ENCODE measurements at regions not wholly inside any gene's neighbourhood (a gene's known extent, or its start where the extent isn't known, plus 50 kb on each side); places are given as distances from the start of the nearest gene placed in this dataset.

GRCh38 chrX:34270434-34270833, 138.3 kb upstream of the FAM47A start:
- CTCF ChIA-PET: no interaction called here
- intact Hi-C loops (cut with micrococcal nuclease): no loop called here
- no TSS peak for BruUV-seq (replicated peaks)

GRCh38 chrX:34238896-34239295, 106.8 kb upstream of the FAM47A start:
- no peak overlapping the region for H3K4me3 ChIP-seq (replicated peaks in 1 of 2; ENCODE audit: low read depth in 1 of 2, low read length in 2 of 2)
- H3K4me1 ChIP-seq (ENCODE audit: control insufficient read depth in 1 of 2, insufficient read depth in 2 of 2, low read length in 2 of 2): no peaks in the 10 kb centered on the region
- no peak overlapping the region for H2AFZ ChIP-seq (ENCODE audit: low read depth, low read length, poor library complexity, severe bottlenecking)
- ChIA-PET RAD21 (ENCODE audit: low non-redundant PET in 1 of 2, low total read pairs in 2 of 2, uncharacterized antibody in 2 of 2, unreplicated experiment in 2 of 2) (no interaction called here), CTCF (no interaction called here), POLR2A (no interaction called here)
- H3K27ac ChIP-seq (ENCODE audit: low read depth, low read length): no peak overlapping the region
- H4K20me1 ChIP-seq (ENCODE audit: insufficient read depth): no peaks in the 10 kb centered on the region
- H3K9me3 ChIP-seq (ENCODE audit: control insufficient read depth in 1 of 2, insufficient read depth in 1 of 2, low read depth in 1 of 2, low read length in 2 of 2): no peaks in the 10 kb centered on the region
- no peaks in the 10 kb centered on the region for H3K9me2 ChIP-seq (ENCODE audit: insufficient read depth)
- H3K36me3 ChIP-seq (ENCODE audit: control insufficient read depth in 1 of 2, insufficient read depth in 2 of 2, low read length in 2 of 2): no peaks in the 10 kb centered on the region
- intact Hi-C loops (cut with micrococcal nuclease): no loop called here
- no peaks in the 10 kb centered on the region for H3K27me3 ChIP-seq (ENCODE audit: insufficient read depth, low read length)
- H3K9ac ChIP-seq (ENCODE audit: low read length): no peak overlapping the region
- H3K4me2 ChIP-seq (ENCODE audit: low read length): no peak overlapping the region
- ATAC-seq (no peak), DNase-seq (ENCODE audit: low read depth, low spot score) (no peak)
- no TSS peak for BruUV-seq (replicated peaks)
- no peaks in the 10 kb centered on the region for H3K79me2 ChIP-seq (ENCODE audit: insufficient read depth, low read length)
- TF ChIP-seq ATF3 (IDR thresholded peaks at IDR 0.05) (no peak), POLR2A (IDR thresholded peaks at IDR 0.05; ENCODE audit: borderline replicate concordance, extremely low read depth, insufficient read depth, insufficient read length) (no peak), RAD21 (IDR thresholded peaks at IDR 0.05; ENCODE audit: low read depth) (no peak), TCF7L2 (IDR thresholded peaks at IDR 0.05; ENCODE audit: borderline replicate concordance, extremely low read depth, insufficient read depth, insufficient read length) (no peak), REST (IDR thresholded peaks at IDR 0.05; ENCODE audit: low read depth) (no peak), EZH2 (IDR thresholded peaks at IDR 0.05) (no peak), SIN3A (IDR thresholded peaks at IDR 0.05; ENCODE audit: low read depth) (no peak)

More at GRCh38 chrX:34270434-34270833, 138.3 kb upstream of the FAM47A start:
- no peak overlapping the region for H3K27ac ChIP-seq (ENCODE audit: low read depth, low read length)
- no peaks in the 10 kb centered on the region for H3K4me1 ChIP-seq (ENCODE audit: control insufficient read depth in 1 of 2, insufficient read depth in 2 of 2, low read length in 2 of 2)
- ATAC-seq (no peak), DNase-seq (ENCODE audit: low read depth, low spot score) (no peak)
- RAD21 ChIA-PET (ENCODE audit: low non-redundant PET in 1 of 2, low total read pairs in 2 of 2, uncharacterized antibody in 2 of 2, unreplicated experiment in 2 of 2): no interaction called here
- no peak overlapping the region for H2AFZ ChIP-seq (ENCODE audit: low read depth, low read length, poor library complexity, severe bottlenecking)
- H3K9ac ChIP-seq (ENCODE audit: low read length): no peak overlapping the region
- H3K9me2 ChIP-seq (ENCODE audit: insufficient read depth): no peaks in the 10 kb centered on the region
- POLR2A ChIA-PET: no interaction called here
- H3K4me3 ChIP-seq (replicated peaks in 1 of 2; ENCODE audit: low read depth in 1 of 2, low read length in 2 of 2): no peak overlapping the region
- H3K27me3 ChIP-seq (ENCODE audit: insufficient read depth, low read length): no peaks in the 10 kb centered on the region
- no peaks in the 10 kb centered on the region for H3K79me2 ChIP-seq (ENCODE audit: insufficient read depth, low read length)
- H3K4me2 ChIP-seq (ENCODE audit: low read length): no peak overlapping the region
- no peaks in the 10 kb centered on the region for H4K20me1 ChIP-seq (ENCODE audit: insufficient read depth)
- TF ChIP-seq EGR1 (IDR thresholded peaks at IDR 0.05; ENCODE audit: low read depth): no peak
- no peak for TF ChIP-seq YY1 (IDR thresholded peaks at IDR 0.05; ENCODE audit: extremely low read depth, insufficient replicate concordance, low read depth, low read length)
- no peak for TF ChIP-seq ZNF274 (IDR thresholded peaks at IDR 0.05; ENCODE audit: low read depth, low read length)
- no peak for TF ChIP-seq CEBPB (IDR thresholded peaks at IDR 0.05; ENCODE audit: low read depth)
- no peak for TF ChIP-seq CBX3 (IDR thresholded peaks at IDR 0.05; ENCODE audit: low read depth)
- no peak for TF ChIP-seq POLR2A (IDR thresholded peaks at IDR 0.05; ENCODE audit: borderline replicate concordance, extremely low read depth, insufficient read depth, insufficient read length)
- no peak for TF ChIP-seq EZH2 (IDR thresholded peaks at IDR 0.05)
- TF ChIP-seq SRF (IDR thresholded peaks at IDR 0.05; ENCODE audit: low read depth): no peak
- TF ChIP-seq ELF1 (IDR thresholded peaks at IDR 0.05; ENCODE audit: borderline replicate concordance, low read depth): no peak
- TF ChIP-seq ZBTB33 (IDR thresholded peaks at IDR 0.05; ENCODE audit: extremely low read depth, insufficient replicate concordance, low read length): no peak
- H3K36me3 ChIP-seq (ENCODE audit: control insufficient read depth in 1 of 2, insufficient read depth in 2 of 2, low read length in 2 of 2): no peaks in the 10 kb centered on the region
- no peaks in the 10 kb centered on the region for H3K9me3 ChIP-seq (ENCODE audit: control insufficient read depth in 1 of 2, insufficient read depth in 1 of 2, low read depth in 1 of 2, low read length in 2 of 2)

All from HCT116 (cell line).